H1 (cell line): ENCODE measurements at regions not wholly inside any gene's neighbourhood (a gene's known extent, or its start where the extent isn't known, plus 50 kb on each side); places are given as distances from the start of the nearest gene placed in this dataset.
"Not testable (repeated sequence)": the region's sequence is repeated elsewhere in the genome, so short reads cannot be mapped to it uniquely, and the experiment has no call there.

ENCODE experiments used
- CTCF ChIA-PET: fragments of 300-600 bp; sonication (Branson Sonifier 250); formaldehyde crosslinking; loops from one replicate; lab custom pipeline; 2021; ENCODE audit not compliant: partially characterized antibody; lab: Charles Lee
- POLR2A ChIA-PET: fragments of 300-600 bp; sonication (Branson Sonifier 250); formaldehyde crosslinking; loops from one replicate; lab custom pipeline; 2021; ENCODE audit warnings: inconsistent platforms; ENCODE audit not compliant: partially characterized antibody; lab: Charles Lee
- DNase-seq, 2 experiments: peaks; one replicate each; pipeline versions ENCODE4 v3.0.0 to v3.0.0-alpha.2; 2010 to 2022; ENCODE audit warnings: low spot score in 2 of 2, low read depth in 1 of 2, mixed read lengths in 1 of 2
- FAIRE-seq: peaks from 2 replicates; lab custom pipeline; 2011; peaks lifted over from hg19 to GRCh38; lab: Jason Lieb, UNC
- H2AFZ ChIP-seq: 2 replicates; pipeline ENCODE4 v1.8.1; 2012; ENCODE audit warnings: low read length, inconsistent platforms
- H2AK5ac ChIP-seq: 2 replicates; pipeline ENCODE4 v1.6.1; 2013; ENCODE audit warnings: low read depth, low read length
- H2BK120ac ChIP-seq: replicated peaks from 2 replicates; pipeline ENCODE3; 2013; ENCODE audit warnings: low read depth, low read length, inconsistent platforms
- H2BK12ac ChIP-seq: 2 replicates; pipeline ENCODE4 v1.6.1; 2013; ENCODE audit warnings: low read depth, low read length
- H2BK15ac ChIP-seq: 2 replicates; pipeline ENCODE4 v1.6.1; 2013; ENCODE audit warnings: low read length
- H2BK20ac ChIP-seq: 2 replicates; pipeline ENCODE4 v1.6.1; 2013; ENCODE audit warnings: low read length
- H2BK5ac ChIP-seq: 2 replicates; pipeline ENCODE4 v1.6.1; 2013; ENCODE audit warnings: low read depth, low read length
- H3K14ac ChIP-seq: 2 replicates; pipeline ENCODE4 v1.6.1; 2013; ENCODE audit warnings: inconsistent platforms; ENCODE audit not compliant: insufficient read length
- H3K18ac ChIP-seq: 2 replicates; pipeline ENCODE4 v1.6.1; 2013; ENCODE audit warnings: low read length; ENCODE audit errors: extremely low read depth
- H3K23ac ChIP-seq: 2 replicates; pipeline ENCODE4 v1.6.1; 2013; ENCODE audit warnings: inconsistent platforms; ENCODE audit not compliant: insufficient read length
- H3K23me2 ChIP-seq: 2 replicates; pipeline ENCODE4 v1.6.1; 2013; ENCODE audit warnings: low read depth, low read length
- H3K27ac ChIP-seq: 2 replicates; pipeline ENCODE4 v1.6.1; 2011; ENCODE audit warnings: low read depth, low read length, inconsistent platforms
- H3K27me3 ChIP-seq, 4 experiments: replicated peaks in 1 of 4; 1 replicate in 1 of 4; 2 replicates in 3 of 4; pipeline versions ENCODE4 v1.6.1 to v1.8.1; 2011 to 2013; ENCODE audit warnings: low read length in 3 of 4, mild to moderate bottlenecking in 3 of 4, inconsistent platforms in 2 of 4, mixed read lengths in 2 of 4, moderate library complexity in 1 of 4; ENCODE audit not compliant: control insufficient read depth in 3 of 4, insufficient read depth in 3 of 4; ENCODE audit errors: extremely low read depth in 1 of 4
- H3K36me3 ChIP-seq, 4 experiments: 2 replicates each; pipeline versions ENCODE4 v1.6.1 to v1.8.1; 2011 to 2013; ENCODE audit warnings: mild to moderate bottlenecking in 4 of 4, low read length in 3 of 4, moderate library complexity in 2 of 4, control low read depth in 1 of 4, inconsistent platforms in 1 of 4; ENCODE audit not compliant: insufficient read depth in 4 of 4, control insufficient read depth in 2 of 4
- H3K4ac ChIP-seq: replicated peaks from 2 replicates; pipeline ENCODE3; 2013; ENCODE audit warnings: low read length, low read depth, mixed read lengths, inconsistent platforms; ENCODE audit not compliant: insufficient read length
- H3K4me1 ChIP-seq, 4 experiments: replicated peaks in 1 of 4; 1 replicate in 1 of 4; 2 replicates in 3 of 4; pipeline versions ENCODE4 v1.6.1 to v1.8.1; 2011 to 2013; ENCODE audit warnings: low read length in 3 of 4, inconsistent platforms in 2 of 4, mixed read lengths in 1 of 4; ENCODE audit not compliant: insufficient read depth in 4 of 4, control insufficient read depth in 3 of 4
- H3K4me2 ChIP-seq, 2 experiments: 2 replicates each; pipeline versions ENCODE4 v1.6.1 to v1.8.1; 2011 to 2013; ENCODE audit warnings: low read depth in 2 of 2, low read length in 2 of 2, control low read depth in 1 of 2, inconsistent platforms in 1 of 2, mild to moderate bottlenecking in 1 of 2; ENCODE audit not compliant: insufficient read depth in 1 of 2
- H3K4me3 ChIP-seq, 4 experiments: fragments of 200-600, 300-600 bp in 1 of 4; sonication (generic), shearing (Covaris generic), sonication (Bioruptor Twin) in 1 of 4; 2 replicates each; pipeline versions ENCODE4 v1.5.1 to v1.8.1; 2011 to 2016; ENCODE audit warnings: low read length in 4 of 4, low read depth in 3 of 4, control low read depth in 2 of 4, inconsistent platforms in 2 of 4, mild to moderate bottlenecking in 2 of 4, mixed read lengths in 1 of 4, moderate library complexity in 1 of 4; ENCODE audit not compliant: insufficient read depth in 2 of 4; ENCODE audit errors: extremely low read depth in 1 of 4
- H3K56ac ChIP-seq: replicated peaks from 2 replicates; pipeline ENCODE3; 2013; ENCODE audit warnings: low read depth, mild to moderate bottlenecking, mixed read lengths, low read length, inconsistent platforms; ENCODE audit not compliant: insufficient read length
- H3K79me1 ChIP-seq: 2 replicates; pipeline ENCODE4 v1.6.1; 2013; ENCODE audit warnings: low read depth, low read length, control low read depth
- H3K79me2 ChIP-seq, 2 experiments: 2 replicates each; pipeline versions ENCODE4 v1.6.1 to v1.8.1; 2012 to 2013; ENCODE audit warnings: low read length in 2 of 2, mild to moderate bottlenecking in 2 of 2, inconsistent platforms in 1 of 2; ENCODE audit not compliant: insufficient read depth in 2 of 2, control insufficient read depth in 1 of 2
- H3K9ac ChIP-seq, 4 experiments: replicated peaks in 1 of 4; 1 replicate in 1 of 4; 2 replicates in 3 of 4; pipeline versions ENCODE4 v1.6.1 to v1.8.1; 2011 to 2013; ENCODE audit warnings: low read depth in 3 of 4, low read length in 3 of 4, control low read depth in 2 of 4, mild to moderate bottlenecking in 2 of 4, moderate library complexity in 2 of 4, inconsistent platforms in 1 of 4; ENCODE audit errors: extremely low read depth in 1 of 4
- H3K9me3 ChIP-seq, 2 experiments: 2 replicates each; pipeline versions ENCODE4 v1.6.1 to v1.8.1; 2012 to 2013; ENCODE audit warnings: mild to moderate bottlenecking in 2 of 2, moderate library complexity in 2 of 2, control low read depth in 1 of 2, inconsistent platforms in 1 of 2, low read depth in 1 of 2, low read length in 1 of 2, mixed read lengths in 1 of 2; ENCODE audit not compliant: insufficient read depth in 2 of 2
- H4K20me1 ChIP-seq, 2 experiments: replicated peaks in 1 of 2; 2 replicates each; pipeline versions ENCODE3 to v1.8.1; 2011 to 2013; ENCODE audit warnings: inconsistent platforms in 2 of 2, low read length in 2 of 2, mild to moderate bottlenecking in 1 of 2; ENCODE audit not compliant: insufficient read depth in 2 of 2, control insufficient read depth in 1 of 2
- H4K5ac ChIP-seq: 2 replicates; pipeline ENCODE4 v1.6.1; 2013; ENCODE audit warnings: low read length, low read depth, mixed read lengths, inconsistent platforms; ENCODE audit not compliant: insufficient read length
- H4K8ac ChIP-seq: 2 replicates; pipeline ENCODE4 v1.8.0; 2013; ENCODE audit warnings: mild to moderate bottlenecking, moderate library complexity, low read length, inconsistent platforms; ENCODE audit not compliant: insufficient read depth; ENCODE audit errors: extremely low read depth
- H4K91ac ChIP-seq: replicated peaks from 2 replicates; pipeline ENCODE3; 2013; ENCODE audit warnings: low read length, mixed read lengths, inconsistent platforms; ENCODE audit not compliant: insufficient read length
- WGBS, 2 experiments: shearing (Covaris generic) in 1 of 2; methylation state at CpG; one replicate each; pipeline versions ENCODE4 v1.1.6 to v1.1.7; 2013 to 2015; ENCODE audit warnings: low lambda C conversion rate in 2 of 2, mixed read lengths in 2 of 2, inconsistent platforms in 1 of 2, low coverage in 1 of 2, missing lambda C conversion rate in 1 of 2; ENCODE audit not compliant: insufficient replicate concordance in 2 of 2, insufficient coverage in 1 of 2, insufficient read length in 1 of 2; ENCODE audit errors: extremely low coverage in 1 of 2, missing lambda C conversion rate in 1 of 2; 5-methylcytosine and 5-hydroxymethylcytosine counted together

GRCh38 chr4:158089897-158090296 is 82.9 kb downstream of the GASK1B start:
- Histone ChIP-seq H4K8ac (peak overlapping the region; percentile 51; the same call in 1 of the 2 replicates), H2AFZ (peak overlapping the region; percentile 22; the same call in 1 of the 2 replicates)
- H3K27me3 ChIP-seq, H2BK12ac ChIP-seq, H3K9ac ChIP-seq, H3K4me2 ChIP-seq, H3K23ac ChIP-seq, H2BK15ac ChIP-seq, FAIRE-seq, H2AK5ac ChIP-seq, H3K4me1 ChIP-seq, H3K18ac ChIP-seq, H2BK20ac ChIP-seq, H2BK5ac ChIP-seq, POLR2A ChIA-PET, H3K36me3 ChIP-seq, H3K4me3 ChIP-seq, H3K79me1 ChIP-seq, DNase-seq, H3K27ac ChIP-seq, H3K4ac ChIP-seq, H3K23me2 ChIP-seq, H4K91ac ChIP-seq, H3K9me3 ChIP-seq, H4K20me1 ChIP-seq, H2BK120ac ChIP-seq, H3K79me2 ChIP-seq, H4K5ac ChIP-seq, H3K56ac ChIP-seq, H3K14ac ChIP-seq: not testable (repeated sequence)
- WGBS, 2 experiments, result 85% methylated on average over 21 of the region's 21 CpGs; no CpG with 5 or more reads in 1 of the 2 experiments
- CTCF ChIA-PET, result interaction anchor here (1.2 kb wide), 1 partner anchor 102 kb away, joined by 4 read pairs; no protein-coding TSS in a partner anchor
